ENCODE measurements at regions not wholly inside any gene's neighbourhood (a gene's known extent, or its start where the extent isn't known, plus 50 kb on each side); places are given as distances from the start of the nearest gene placed in this dataset.
"Not testable (repeated sequence)": the region's sequence is repeated elsewhere in the genome, so short reads cannot be mapped to it uniquely, and the experiment has no call there.

DNA sequence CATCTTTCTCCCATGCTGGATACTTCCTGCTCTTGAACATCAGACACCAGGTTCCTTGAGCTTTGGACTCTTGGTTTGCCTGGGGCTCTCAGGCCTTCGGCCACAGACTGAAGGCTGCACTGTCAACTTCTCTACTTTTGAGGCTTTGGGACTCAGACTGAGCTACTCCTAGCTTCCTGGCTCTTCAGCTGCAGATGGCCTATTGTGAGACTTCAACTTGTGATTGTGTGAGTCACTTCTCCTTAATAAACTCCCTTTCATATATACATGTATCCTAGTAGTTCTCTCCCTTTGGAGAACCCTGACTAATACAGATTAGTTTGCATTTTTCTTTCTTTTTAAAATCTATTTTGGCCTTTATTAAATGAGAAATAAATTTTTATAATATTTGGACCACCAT, 276.2 kb upstream of the SEMA3C start:
- DNase-seq (ENCODE audit: low read depth) = no peak
- H3K4me3 ChIP-seq (ENCODE audit: low read depth, low read length) = no peak overlapping the region
- TF ChIP-seq, protein P1, sequence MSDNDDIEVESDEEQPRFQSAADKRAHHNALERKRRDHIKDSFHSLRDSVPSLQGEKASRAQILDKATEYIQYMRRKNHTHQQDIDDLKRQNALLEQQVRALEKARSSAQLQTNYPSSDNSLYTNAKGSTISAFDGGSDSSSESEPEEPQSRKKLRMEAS (IDR thresholded peaks at IDR 0.05; ENCODE audit: low read depth, low read length) = no peak
- no peak for TF ChIP-seq MYC (IDR thresholded peaks at IDR 0.05; ENCODE audit: low read depth, low read length)
- TF ChIP-seq, protein P2, sequence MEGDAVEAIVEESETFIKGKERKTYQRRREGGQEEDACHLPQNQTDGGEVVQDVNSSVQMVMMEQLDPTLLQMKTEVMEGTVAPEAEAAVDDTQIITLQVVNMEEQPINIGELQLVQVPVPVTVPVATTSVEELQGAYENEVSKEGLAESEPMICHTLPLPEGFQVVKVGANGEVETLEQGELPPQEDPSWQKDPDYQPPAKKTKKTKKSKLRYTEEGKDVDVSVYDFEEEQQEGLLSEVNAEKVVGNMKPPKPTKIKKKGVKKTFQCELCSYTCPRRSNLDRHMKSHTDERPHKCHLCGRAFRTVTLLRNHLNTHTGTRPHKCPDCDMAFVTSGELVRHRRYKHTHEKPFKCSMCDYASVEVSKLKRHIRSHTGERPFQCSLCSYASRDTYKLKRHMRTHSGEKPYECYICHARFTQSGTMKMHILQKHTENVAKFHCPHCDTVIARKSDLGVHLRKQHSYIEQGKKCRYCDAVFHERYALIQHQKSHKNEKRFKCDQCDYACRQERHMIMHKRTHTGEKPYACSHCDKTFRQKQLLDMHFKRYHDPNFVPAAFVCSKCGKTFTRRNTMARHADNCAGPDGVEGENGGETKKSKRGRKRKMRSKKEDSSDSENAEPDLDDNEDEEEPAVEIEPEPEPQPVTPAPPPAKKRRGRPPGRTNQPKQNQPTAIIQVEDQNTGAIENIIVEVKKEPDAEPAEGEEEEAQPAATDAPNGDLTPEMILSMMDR (IDR thresholded peaks at IDR 0.05; ENCODE audit: low read depth, low read length) = no peak
- no peak for TF ChIP-seq POLR2A (IDR thresholded peaks at IDR 0.05; ENCODE audit: extremely low read depth, insufficient read length)

DNA sequence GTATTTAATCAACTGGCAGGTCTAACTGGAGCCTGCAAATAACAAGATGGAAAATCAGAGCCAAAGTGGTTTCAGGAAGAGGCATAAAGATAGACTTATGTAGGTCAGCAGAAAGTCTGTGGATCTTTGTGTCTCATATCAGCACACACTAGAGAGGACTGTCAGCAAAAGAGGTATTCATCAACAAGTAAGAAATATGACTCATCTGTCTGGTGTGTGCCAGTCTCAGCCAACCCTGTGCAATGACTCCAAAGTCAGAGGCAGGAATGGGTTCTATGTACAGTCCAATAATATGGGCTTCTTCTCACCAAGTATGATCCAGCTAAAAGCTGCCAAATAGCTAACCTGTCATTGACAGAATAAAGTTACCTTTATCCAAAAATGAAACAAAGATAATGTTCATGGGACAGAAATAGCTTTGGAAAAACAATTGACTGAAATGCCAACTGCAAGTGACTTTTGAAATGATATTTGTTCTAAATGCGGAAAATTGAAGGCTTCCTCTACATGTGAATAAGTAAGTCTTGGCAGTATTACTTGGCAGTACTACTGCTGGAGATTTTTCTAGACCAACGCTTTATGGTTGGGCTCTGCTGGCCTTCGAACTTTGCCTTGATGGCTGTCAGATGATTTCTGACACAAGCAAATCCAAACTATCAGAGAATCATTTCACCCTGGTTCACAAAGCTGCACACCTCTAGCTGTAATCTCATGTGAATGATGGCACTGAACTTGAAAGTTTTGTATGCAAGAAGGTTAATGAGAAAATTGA, 272.3 kb upstream of the SEMA3C start:
- H3K4me3 ChIP-seq (ENCODE audit: low read depth, low read length) = no peak overlapping the region
- TF ChIP-seq, protein P2 (IDR thresholded peaks at IDR 0.05; ENCODE audit: low read depth, low read length) = no peak
- TF ChIP-seq, protein P1 (IDR thresholded peaks at IDR 0.05; ENCODE audit: low read depth, low read length) = no peak
- TF ChIP-seq POLR2A (IDR thresholded peaks at IDR 0.05; ENCODE audit: extremely low read depth, insufficient read length) (no peak), MYC (IDR thresholded peaks at IDR 0.05; ENCODE audit: low read depth, low read length) (no peak)
- no peak for DNase-seq (ENCODE audit: low read depth)

DNA sequence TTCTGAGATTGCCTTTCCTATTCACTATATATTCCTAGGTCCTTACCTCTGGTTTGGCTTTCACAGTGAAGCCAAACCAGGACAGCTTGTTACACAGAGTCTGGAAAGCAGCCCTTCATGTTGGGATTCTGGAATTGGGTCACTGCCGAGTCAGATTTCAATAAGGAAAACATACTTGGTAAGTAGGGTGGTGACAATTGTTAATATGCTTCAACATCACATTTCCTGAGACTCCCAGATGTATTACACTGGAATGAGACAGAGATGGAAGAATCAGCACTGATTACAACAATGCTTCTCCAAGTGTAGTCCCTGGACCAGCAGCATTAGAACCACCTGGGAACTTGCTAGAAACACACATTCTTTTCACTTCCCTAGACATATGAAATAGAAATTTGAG, 268.9 kb upstream of the SEMA3C start:
- DNase-seq (ENCODE audit: low read depth) = no peak
- TF ChIP-seq, protein P1 (IDR thresholded peaks at IDR 0.05; ENCODE audit: low read depth, low read length) = no peak
- TF ChIP-seq, protein P2 (IDR thresholded peaks at IDR 0.05; ENCODE audit: low read depth, low read length) = no peak
- TF ChIP-seq MYC (IDR thresholded peaks at IDR 0.05; ENCODE audit: low read depth, low read length) (no peak), POLR2A (IDR thresholded peaks at IDR 0.05; ENCODE audit: extremely low read depth, insufficient read length) (no peak)
- no peak overlapping the region for H3K4me3 ChIP-seq (ENCODE audit: low read depth, low read length)

DNA sequence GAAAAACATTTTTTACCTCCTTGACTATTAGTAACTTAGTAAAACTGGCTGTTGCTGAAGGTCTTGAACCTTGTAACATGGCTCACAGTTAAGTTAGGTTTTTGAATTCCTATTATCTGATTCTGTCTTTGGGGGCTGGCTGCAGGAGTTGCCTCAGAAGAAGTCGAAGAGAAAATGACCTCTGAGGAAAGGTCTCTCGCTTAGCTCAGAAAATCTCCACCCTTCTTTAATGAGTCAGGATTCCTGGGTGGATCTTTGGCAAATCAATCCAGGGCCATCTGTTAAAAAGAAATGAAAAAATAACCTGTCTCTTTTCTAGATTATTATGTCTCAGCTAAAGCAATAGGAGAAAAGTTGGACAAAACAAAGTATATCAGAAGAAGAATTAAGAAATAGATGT, 267.8 kb upstream of the SEMA3C start:
- H3K4me3 ChIP-seq (ENCODE audit: low read depth, low read length) = no peak overlapping the region
- no peak for TF ChIP-seq POLR2A (IDR thresholded peaks at IDR 0.05; ENCODE audit: extremely low read depth, insufficient read length)
- no peak for TF ChIP-seq MYC (IDR thresholded peaks at IDR 0.05; ENCODE audit: low read depth, low read length)
- DNase-seq (ENCODE audit: low read depth) = no peak

DNA sequence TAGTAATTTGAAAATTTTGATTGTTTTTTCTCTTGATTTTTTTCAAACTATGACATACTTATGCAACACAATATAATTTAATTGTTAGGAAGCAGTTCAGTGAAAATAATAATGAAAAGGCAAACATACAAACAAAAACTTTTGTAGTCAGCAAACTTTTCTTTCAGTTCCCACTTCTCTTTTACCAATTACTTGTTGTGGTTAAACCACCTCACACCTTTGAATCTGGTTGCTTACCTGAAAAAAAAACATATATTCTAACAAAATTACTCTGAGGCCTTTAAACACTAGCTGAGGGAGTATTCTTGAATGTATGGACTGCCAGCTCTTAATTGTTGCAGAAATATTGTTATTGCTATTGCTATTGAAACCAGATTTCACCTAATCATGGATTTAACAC, 266.2 kb upstream of the SEMA3C start:
- TF ChIP-seq MYC (IDR thresholded peaks at IDR 0.05; ENCODE audit: low read depth, low read length) = no peak
- TF ChIP-seq, protein P2 (IDR thresholded peaks at IDR 0.05; ENCODE audit: low read depth, low read length) = no peak

DNA sequence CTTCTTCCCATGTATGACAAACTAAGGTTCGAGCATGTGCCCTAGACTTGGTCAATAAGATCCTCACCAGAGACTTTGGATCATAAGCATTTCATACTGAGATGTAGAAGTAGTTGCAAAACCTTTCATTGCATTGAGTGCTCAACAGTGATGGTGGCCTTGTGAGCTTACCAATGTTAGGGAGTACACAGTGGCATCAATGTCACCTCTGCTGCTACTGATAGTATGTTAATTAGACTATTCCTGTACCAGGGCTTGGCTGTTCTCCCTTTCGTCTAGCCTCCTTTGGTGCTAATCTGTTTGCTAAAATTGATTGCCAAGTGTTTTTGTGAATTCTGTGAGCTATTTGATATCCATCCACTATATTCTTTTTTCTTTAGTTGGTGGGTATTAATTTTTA, 264.5 kb upstream of the SEMA3C start:
- TF ChIP-seq, protein P1 (IDR thresholded peaks at IDR 0.05; ENCODE audit: low read depth, low read length) = no peak
- no peak for TF ChIP-seq POLR2A (IDR thresholded peaks at IDR 0.05; ENCODE audit: extremely low read depth, insufficient read length)
- no peak for TF ChIP-seq MYC (IDR thresholded peaks at IDR 0.05; ENCODE audit: low read depth, low read length)
- TF ChIP-seq, protein P2 (IDR thresholded peaks at IDR 0.05; ENCODE audit: low read depth, low read length) = no peak
- no peak overlapping the region for H3K4me3 ChIP-seq (ENCODE audit: low read depth, low read length)
- no peak for DNase-seq (ENCODE audit: low read depth)

More for the DNA sequence above, 266.2 kb upstream of the SEMA3C start:
- H3K4me3 ChIP-seq (ENCODE audit: low read depth, low read length) = no peak overlapping the region
- no peak for DNase-seq (ENCODE audit: low read depth)

DNA sequence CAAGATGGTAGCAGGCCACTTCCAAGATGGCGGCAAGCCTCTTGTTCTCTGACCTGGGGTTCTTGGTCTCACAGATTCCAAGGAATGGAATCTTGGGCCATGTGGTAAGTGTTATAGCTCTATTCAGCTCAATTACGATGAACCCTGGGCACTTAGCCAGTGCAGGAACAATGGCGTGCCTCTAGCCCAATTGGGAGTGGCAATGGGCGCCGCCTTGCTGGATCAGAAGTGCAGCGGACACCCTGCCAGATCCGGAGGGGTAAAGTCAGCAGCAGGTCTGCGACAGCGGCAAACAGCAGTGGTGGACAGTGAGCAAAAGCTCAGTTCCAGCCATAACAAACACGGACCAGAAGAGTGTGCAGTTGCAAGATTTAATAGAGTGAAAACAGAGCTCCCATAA, 263.2 kb upstream of the SEMA3C start:
- H3K4me3 ChIP-seq (ENCODE audit: low read depth, low read length); DNase-seq (ENCODE audit: low read depth): not testable (repeated sequence)
